ENCODE measurements at regions not wholly inside any gene's neighbourhood (a gene's known extent, or its start where the extent isn't known, plus 50 kb on each side); places are given as distances from the start of the nearest gene placed in this dataset.
A peak's percentile ranks its signal among the peaks of the same experiment; 100 is the strongest.

DNA sequence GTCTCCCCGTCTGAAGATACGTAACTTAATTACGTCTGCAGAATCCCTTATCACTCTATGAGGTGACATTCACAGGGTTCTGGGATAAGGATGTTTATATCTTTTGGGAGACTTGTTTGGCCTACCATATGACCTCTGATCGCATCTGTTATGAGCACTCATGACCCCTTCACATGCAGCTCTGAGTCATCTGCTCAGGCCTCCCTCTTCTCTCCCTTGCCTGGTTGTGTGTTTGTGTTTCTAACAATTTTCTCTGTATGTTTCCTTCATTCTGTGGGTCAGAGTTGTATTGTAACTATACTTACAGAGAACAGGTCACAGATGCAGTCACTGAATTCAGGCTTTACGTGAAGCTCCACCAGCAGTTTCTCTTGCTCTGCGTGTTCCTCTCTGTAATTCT is 330.6 kb downstream of the TENT4A start:
- H3K36me3 ChIP-seq (ENCODE audit: insufficient read depth, low read length) = no peaks in the 10 kb centered on the region
- H3K9me3 ChIP-seq (ENCODE audit: low read depth, low read length) = no peaks in the 10 kb centered on the region
- H3K4me3 ChIP-seq = no peak overlapping the region
- DNase-seq (ENCODE audit: low read depth, low spot score) = no peak
- H3K27ac ChIP-seq = no peak overlapping the region
- no peak overlapping the region for H3K9ac ChIP-seq (ENCODE audit: insufficient read length)
- TF ChIP-seq POLR2AphosphoS5 (IDR thresholded peaks at IDR 0.05; ENCODE audit: borderline replicate concordance, low read depth, low read length) (no peak), FOXP2 (optimal IDR thresholded peaks at IDR 0.05; ENCODE audit: control extremely low read depth, extremely low read length, insufficient read depth) (no peak), EZH2 (IDR thresholded peaks at IDR 0.05) (no peak)

DNA sequence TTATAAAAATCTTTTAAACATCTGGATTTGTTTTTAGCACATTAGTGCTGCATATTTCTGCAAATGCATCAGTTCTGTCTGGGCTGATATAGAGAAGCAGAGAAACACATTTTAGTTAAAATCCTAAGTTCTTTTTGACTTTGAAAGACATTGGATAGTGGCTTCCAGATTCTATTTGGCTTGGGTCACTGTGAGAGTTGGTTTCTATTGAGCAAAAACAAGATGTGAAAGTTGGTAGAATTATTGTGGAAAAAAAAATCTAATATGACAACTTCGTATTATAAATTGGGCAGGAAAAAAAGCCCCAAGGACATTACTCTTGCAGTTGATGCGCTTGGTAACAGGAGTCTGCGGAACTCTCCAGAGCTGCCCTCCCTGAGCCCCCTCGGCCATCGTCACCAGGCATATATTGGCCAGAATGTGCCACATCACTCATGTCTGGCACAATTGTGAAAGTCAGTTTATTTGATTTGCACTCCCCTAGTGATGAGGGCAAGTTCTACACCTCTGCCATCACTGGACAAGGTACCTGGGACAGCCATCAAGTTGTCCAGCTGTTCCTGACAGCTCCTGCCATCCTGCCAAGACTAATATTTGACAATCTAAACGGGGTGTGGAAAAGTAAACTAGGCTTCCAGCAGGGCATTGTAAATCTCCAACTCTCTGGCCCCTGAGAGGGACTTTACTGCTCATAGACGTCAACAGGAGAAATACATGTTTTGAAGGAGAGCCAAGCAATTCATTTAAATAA is 334.5 kb downstream of the TENT4A start:
- Histone ChIP-seq H3K9me3 (ENCODE audit: low read depth, low read length) (no peaks in the 10 kb centered on the region), H3K27ac (peak overlapping the region; percentile 46; the same call in 1 of the 2 replicates), H3K9ac (ENCODE audit: insufficient read length) (no peak overlapping the region), H3K36me3 (ENCODE audit: insufficient read depth, low read length) (no peaks in the 10 kb centered on the region), H3K4me3 (no peak overlapping the region)
- DNase-seq (ENCODE audit: low read depth, low spot score) = no peak
- no peak for TF ChIP-seq POLR2AphosphoS5 (IDR thresholded peaks at IDR 0.05; ENCODE audit: borderline replicate concordance, low read depth, low read length)
- TF ChIP-seq EZH2 (IDR thresholded peaks at IDR 0.05) = no peak
- no peak for TF ChIP-seq FOXP2 (optimal IDR thresholded peaks at IDR 0.05; ENCODE audit: control extremely low read depth, extremely low read length, insufficient read depth)

DNA sequence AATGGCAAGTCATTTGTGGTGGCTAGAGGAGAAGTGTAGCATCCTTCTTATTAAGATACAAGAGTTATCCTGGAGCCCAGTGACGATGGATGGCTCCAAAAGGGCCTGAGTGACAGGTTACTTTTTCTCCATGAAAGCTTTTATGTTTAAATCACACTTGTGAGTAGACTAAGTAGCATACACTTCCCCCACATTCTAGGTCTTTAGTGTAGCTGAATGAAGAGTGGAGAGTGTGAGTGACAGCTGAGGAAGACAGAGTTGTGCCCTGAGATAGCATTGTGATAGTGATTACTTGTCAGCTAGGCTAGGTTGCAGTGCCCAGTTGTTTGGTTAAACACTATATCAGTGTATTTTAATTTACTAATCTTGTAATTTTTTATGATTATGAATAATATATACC is 337.8 kb downstream of the TENT4A start:
- Histone ChIP-seq H3K36me3 (ENCODE audit: insufficient read depth, low read length) (no peaks in the 10 kb centered on the region), H3K4me3 (no peak overlapping the region), H3K9ac (ENCODE audit: insufficient read length) (no peak overlapping the region), H3K9me3 (ENCODE audit: low read depth, low read length) (no peaks in the 10 kb centered on the region), H3K27ac (no peak overlapping the region)
- TF ChIP-seq POLR2AphosphoS5 (IDR thresholded peaks at IDR 0.05; ENCODE audit: borderline replicate concordance, low read depth, low read length) = no peak
- DNase-seq (ENCODE audit: low read depth, low spot score) = no peak

DNA sequence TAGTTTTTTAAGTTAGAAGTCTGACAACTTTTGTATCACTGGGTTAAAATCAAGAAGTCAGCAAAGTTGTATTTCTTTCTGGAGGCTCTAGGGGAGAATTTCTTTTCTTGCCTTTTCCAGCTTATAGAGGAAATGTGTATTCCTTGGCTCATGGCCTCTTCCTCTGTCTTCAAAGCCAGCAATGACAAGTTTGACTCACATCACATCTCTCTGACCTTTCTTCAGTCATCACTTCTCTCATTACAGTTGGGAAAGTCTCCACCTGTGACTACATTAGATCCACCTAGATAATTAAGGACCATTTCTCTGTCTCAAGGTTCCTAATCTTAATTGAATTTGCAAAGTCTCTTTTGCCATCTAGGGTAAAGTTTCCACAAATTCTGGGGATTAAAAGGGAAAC is 339.9 kb downstream of the TENT4A start:
- H3K27ac ChIP-seq = no peak overlapping the region
- no peak overlapping the region for H3K4me3 ChIP-seq
- DNase-seq (ENCODE audit: low read depth, low spot score) = no peak
- no peak for TF ChIP-seq FOXP2 (optimal IDR thresholded peaks at IDR 0.05; ENCODE audit: control extremely low read depth, extremely low read length, insufficient read depth)
- TF ChIP-seq POLR2AphosphoS5 (IDR thresholded peaks at IDR 0.05; ENCODE audit: borderline replicate concordance, low read depth, low read length) = no peak
- no peak for TF ChIP-seq EZH2 (IDR thresholded peaks at IDR 0.05)
- no peak overlapping the region for H3K9ac ChIP-seq (ENCODE audit: insufficient read length)
- no peaks in the 10 kb centered on the region for H3K9me3 ChIP-seq (ENCODE audit: low read depth, low read length)
- H3K36me3 ChIP-seq (ENCODE audit: insufficient read depth, low read length) = no peaks in the 10 kb centered on the region

DNA sequence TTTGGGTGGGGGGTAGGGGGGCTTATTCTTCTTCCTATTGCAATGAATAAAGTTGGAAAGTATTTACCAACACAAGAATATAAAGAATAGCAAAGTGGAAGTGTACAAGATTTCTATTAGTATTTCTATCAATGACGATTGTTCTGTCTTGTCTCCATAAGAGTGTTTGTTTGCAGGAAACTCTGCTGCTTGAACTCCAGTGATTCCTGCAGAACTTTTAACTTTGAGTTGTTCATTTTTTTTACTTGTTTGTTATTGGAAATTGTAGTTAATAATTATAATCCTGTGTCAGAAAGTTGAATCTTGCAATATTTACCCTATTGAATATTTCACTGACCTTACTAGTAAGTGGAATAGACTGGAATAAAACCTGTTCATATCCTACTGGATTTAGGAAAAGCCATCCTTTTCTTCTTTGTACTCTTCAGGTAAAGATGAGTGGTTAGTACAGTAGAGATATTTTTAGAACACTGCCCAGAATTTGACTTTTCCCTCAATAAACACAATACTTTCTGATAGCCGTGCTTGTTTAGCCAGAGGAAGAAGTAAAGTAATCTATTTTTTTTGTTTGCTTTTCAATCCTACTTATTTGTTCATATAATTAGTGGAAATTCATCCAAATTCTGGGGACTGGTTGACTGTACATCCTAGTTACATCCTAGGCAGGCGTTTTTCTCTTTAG is 340.4 kb downstream of the TENT4A start:
- no peaks in the 10 kb centered on the region for H3K36me3 ChIP-seq (ENCODE audit: insufficient read depth, low read length)
- H3K27ac ChIP-seq = no peak overlapping the region
- H3K4me3 ChIP-seq = no peak overlapping the region
- no peak for TF ChIP-seq FOXP2 (optimal IDR thresholded peaks at IDR 0.05; ENCODE audit: control extremely low read depth, extremely low read length, insufficient read depth)
- TF ChIP-seq POLR2AphosphoS5 (IDR thresholded peaks at IDR 0.05; ENCODE audit: borderline replicate concordance, low read depth, low read length) = no peak
- TF ChIP-seq EZH2 (IDR thresholded peaks at IDR 0.05) = no peak
- DNase-seq (ENCODE audit: low read depth, low spot score) = no peak
- H3K9me3 ChIP-seq (ENCODE audit: low read depth, low read length) = no peaks in the 10 kb centered on the region
- H3K9ac ChIP-seq (ENCODE audit: insufficient read length) = no peak overlapping the region

DNA sequence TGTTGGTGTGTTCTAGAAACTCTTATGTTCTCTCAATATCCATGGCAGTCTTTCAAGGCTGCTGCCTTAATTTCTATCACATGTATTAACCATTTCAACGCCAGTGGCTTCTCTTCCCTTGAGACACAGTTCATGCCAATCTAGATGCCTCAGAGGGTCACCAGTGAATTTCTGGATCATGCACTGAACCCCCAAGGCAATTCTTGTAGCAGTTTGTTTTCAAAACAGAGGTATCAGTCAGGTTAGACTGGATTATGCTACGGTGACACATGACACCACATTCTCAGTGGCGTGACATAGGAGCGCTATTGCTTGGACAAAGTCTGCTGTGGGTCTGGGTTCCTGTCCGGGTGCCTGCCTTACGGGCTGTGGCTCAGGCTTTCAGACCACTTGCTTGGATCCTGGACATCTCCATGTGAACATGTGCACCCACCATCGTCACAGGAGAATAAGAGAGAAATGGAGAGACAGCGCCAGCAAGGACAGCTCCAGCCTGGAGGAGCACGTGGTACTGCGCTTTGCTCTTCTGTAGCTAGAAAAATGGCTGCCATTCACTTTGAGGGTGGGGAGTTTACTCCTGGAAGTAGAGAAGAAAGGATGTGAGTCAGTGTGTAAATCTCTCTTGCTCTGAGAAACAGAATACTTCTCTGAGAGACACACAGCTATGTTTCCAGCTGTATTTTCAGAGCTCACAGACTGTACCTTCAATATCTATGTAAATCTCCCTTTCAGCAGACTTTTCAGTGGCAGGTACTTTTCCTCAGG is 329.3 kb upstream of the ADCY2 start:
- Histone ChIP-seq H3K9me3 (ENCODE audit: low read depth, low read length) (no peaks in the 10 kb centered on the region), H3K4me3 (no peak overlapping the region), H3K36me3 (ENCODE audit: insufficient read depth, low read length) (no peaks in the 10 kb centered on the region), H3K9ac (ENCODE audit: insufficient read length) (no peak overlapping the region), H3K27ac (no peak overlapping the region)
- DNase-seq (ENCODE audit: low read depth, low spot score) = no peak
- TF ChIP-seq EZH2 (IDR thresholded peaks at IDR 0.05) (no peak), POLR2AphosphoS5 (IDR thresholded peaks at IDR 0.05; ENCODE audit: borderline replicate concordance, low read depth, low read length) (no peak), FOXP2 (optimal IDR thresholded peaks at IDR 0.05; ENCODE audit: control extremely low read depth, extremely low read length, insufficient read depth) (no peak)

DNA sequence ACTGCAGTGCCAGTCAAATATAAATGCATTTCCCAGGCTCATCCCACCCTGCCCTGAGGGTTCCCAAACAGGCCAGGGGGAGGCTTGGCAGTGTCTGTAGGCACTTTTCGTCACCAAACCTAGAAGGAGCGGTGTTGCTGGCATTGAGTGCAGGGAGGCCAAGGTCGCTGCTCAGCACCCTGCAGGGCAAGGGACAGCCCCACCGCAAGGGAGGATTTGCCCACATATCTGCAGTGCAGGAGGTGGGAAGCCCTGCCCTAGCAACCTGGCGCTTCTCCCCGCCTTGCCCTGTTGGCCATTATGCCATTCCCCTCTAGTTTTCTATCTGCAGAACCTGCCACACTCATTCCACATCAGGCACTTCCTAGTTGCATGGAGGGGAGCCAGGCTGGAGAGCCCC is 327.8 kb upstream of the ADCY2 start:
- Histone ChIP-seq H3K4me3 (no peak overlapping the region), H3K36me3 (ENCODE audit: insufficient read depth, low read length) (no peaks in the 10 kb centered on the region), H3K9me3 (ENCODE audit: low read depth, low read length) (no peaks in the 10 kb centered on the region), H3K27ac (no peak overlapping the region), H3K9ac (ENCODE audit: insufficient read length) (no peak overlapping the region)
- TF ChIP-seq FOXP2 (optimal IDR thresholded peaks at IDR 0.05; ENCODE audit: control extremely low read depth, extremely low read length, insufficient read depth) (no peak), POLR2AphosphoS5 (IDR thresholded peaks at IDR 0.05; ENCODE audit: borderline replicate concordance, low read depth, low read length) (no peak), EZH2 (IDR thresholded peaks at IDR 0.05) (no peak)
- DNase-seq (ENCODE audit: low read depth, low spot score) = no peak

DNA sequence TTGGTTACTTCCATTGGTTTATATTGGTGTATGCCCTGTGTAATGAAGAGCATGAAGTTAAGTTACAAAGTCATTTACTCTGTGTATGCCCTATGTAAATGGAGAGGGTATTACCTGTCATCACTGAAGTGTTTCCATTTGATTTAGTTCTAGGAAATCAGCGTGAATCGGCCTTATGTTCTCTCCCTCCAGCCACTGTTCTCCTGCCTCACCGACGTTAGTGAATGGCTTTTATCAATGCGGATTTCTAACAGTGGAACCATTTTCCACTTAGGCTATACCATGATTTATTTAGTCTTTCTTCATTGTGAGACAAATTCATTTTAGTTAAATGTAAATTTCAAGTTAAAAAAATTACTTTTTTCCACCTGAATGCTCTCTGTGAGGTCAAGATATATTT is 327.0 kb upstream of the ADCY2 start:
- Histone ChIP-seq H3K9me3 (ENCODE audit: low read depth, low read length) (no peaks in the 10 kb centered on the region), H3K9ac (ENCODE audit: insufficient read length) (no peak overlapping the region), H3K36me3 (ENCODE audit: insufficient read depth, low read length) (no peaks in the 10 kb centered on the region), H3K27ac (no peak overlapping the region), H3K4me3 (no peak overlapping the region)
- no peak for DNase-seq (ENCODE audit: low read depth, low spot score)
- TF ChIP-seq POLR2AphosphoS5 (IDR thresholded peaks at IDR 0.05; ENCODE audit: borderline replicate concordance, low read depth, low read length) (no peak), FOXP2 (optimal IDR thresholded peaks at IDR 0.05; ENCODE audit: control extremely low read depth, extremely low read length, insufficient read depth) (no peak), EZH2 (IDR thresholded peaks at IDR 0.05) (no peak)
